ENCODE measurements at regions not wholly inside any gene's neighbourhood (a gene's known extent, or its start where the extent isn't known, plus 50 kb on each side); places are given as distances from the start of the nearest gene placed in this dataset.

DNA sequence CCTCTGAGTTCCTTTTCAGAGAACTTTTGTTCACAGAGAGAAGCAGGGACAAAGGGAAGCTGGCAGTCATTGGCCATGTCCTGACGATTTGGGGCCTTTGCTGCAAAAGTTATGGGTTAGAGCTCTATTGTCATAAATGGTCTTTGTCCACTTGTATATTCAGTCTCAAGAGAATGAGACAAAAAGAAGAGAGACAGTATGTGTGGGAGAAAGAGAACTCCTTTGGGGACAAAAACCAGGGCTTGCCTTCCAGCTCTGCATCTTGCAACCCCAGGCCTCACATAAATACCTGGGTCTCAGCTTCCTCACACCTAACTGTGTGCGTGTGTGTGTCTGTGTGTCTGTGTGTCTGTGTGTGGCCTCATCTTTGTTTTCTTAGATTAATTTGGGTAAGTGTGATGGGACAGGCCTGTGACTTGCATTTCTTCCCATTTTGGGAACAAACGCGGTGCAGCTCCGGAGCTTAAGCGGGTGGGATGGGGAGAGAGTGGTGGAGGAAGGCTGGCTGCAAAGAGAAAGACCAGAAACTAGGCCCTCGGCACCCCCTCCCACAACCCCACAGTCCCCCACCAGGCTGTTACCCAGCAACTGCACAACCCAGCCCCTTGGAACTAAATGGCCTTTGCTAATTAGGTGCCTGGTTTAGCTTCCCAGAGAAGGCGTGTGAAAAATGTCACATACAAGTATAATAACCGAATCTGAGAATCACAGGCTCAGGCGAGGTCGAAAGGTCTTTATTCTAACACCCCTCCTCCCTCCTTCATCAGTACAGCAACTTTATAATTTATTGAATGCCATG, 376.9 kb downstream of the CDK5RAP2 start:
- DNase-seq, result no peak

DNA sequence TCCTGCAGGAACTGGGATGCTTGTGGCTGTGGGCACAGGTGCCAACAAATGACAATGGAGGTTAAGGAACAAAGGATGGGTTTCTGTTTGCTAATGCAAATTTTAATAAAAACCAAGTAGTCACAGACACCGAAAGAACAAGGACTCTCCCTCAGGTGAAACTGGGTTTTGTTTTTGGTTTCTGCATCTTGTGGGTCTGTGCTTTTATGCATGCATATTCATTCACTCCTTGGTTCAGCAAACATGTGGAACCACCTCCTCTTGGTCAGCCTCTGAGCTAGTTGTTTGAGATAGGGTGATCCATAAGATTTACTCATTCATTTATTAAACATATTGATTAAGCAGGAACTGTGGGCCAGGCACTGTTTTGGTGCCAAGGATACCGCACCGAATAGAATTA, 381.9 kb downstream of the CDK5RAP2 start:
- no peak for DNase-seq

DNA sequence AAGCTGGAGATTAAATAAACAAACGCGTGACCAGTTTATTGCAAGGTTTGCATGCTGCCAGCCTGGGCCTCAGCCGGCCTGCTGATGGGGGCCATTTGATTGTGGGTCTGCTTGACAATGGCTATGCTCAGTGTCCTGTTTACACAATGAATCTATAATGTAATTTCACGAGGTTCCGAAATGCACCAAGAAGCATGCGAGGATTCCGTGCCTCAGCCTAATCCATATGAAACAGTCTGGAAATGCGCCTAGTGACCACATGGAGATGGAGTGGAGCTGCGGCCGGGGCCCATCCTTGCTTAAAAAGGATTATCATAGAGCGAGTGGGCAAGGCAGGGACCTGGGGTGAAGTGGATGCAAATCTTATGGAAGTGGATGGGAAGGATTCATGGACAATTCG, 382.4 kb downstream of the CDK5RAP2 start:
- DNase-seq, result peak; percentile 90

DNA sequence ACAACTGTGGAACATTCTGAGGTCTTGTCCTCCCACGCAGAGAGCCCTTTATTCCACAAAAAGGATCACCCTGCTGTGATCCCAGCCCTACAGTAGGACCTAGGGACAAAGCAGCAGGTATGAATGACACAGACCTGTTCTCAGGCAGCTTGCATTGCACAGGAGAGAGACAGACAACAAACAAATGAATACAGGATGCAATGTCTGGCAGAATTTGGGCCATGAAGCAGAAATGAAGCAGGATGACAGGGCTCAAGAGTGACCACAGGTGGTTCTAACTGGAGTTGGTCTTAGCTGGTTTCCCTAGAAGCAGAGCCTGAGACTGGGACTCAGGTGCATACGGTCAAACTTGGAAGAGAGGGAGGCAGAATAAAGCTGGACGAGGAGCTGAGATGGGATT, 388.8 kb downstream of the CDK5RAP2 start:
- no peak for DNase-seq

DNA sequence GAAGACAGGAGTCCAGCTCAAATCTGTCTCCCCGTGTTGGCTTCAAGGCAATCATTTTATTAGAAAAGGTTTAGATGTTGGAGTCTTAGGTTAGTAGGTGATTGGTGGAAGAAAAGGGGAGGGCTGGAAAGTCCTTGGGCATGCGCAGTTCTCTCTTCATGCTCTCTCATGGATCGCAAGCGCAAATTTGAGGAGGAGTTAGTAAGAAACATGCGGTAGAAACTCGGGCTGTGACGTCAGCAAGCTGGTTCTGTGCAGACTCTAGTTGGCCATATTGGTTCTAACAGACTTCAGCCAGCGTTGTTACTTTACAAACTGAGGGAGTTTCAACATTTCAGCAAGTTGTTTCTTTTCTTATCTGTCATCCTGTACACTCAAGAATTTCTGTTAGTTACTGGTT, 392.2 kb downstream of the CDK5RAP2 start:
- DNase-seq, result no peak

DNA sequence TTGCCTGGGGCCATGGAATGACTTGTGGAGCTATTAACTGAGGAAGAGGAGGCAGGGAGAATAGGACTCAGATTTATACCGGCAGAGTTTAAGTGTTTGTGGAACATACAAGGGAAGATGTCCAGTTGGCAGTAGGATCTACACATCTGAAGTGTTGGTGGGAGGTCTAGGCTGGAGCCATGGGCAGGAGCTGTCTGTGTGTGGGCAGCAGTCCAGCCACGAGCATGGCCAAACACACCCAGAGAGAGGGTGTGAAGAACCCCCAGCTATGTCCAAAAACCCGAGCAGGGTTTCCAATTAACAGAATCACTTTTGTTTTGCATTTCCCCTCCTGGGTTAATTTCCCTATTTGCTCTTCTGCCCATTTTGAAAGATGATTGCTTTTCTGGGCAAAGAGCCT, 393.7 kb downstream of the CDK5RAP2 start:
- no peak for DNase-seq

DNA sequence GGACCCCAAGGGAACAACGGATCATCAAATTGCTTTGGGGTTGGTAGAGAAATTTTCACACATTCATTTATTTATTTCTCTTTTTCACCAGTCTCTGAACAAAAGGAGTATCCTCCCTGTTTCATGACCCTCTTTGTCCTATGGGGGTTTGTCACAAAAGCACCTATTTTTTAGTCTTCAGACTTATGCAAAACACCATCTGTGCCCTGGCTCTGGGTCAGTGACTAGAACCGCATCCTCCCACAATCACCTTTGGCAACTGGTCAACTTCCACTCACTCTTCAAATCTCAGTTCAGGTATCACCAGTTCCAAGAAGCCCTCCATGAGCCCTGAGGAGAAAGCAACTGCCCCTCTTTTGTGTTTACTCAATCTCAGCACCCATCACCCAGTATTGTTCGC, 395.7 kb downstream of the CDK5RAP2 start:
- no peak for DNase-seq

DNA sequence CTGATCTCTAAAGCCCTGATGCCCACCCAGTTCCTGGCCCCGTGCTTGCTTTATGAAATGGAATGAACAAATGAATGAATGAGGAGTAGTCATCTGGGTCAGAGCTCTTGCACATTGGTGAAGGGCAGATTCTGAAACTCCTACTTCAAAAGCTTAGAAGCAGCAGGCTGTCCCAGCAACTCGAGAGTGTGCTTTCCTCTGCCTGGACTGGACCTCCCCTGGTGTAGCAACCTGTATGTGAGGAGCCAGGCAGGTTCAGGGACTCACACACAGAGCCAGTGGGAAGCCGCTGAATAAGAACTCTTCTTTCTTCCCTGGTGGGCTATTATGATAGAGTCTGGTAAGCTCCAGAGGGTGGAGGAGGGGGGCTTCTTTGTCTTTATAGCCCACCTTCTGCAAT, 396.4 kb downstream of the CDK5RAP2 start:
- no peak for DNase-seq

DNA sequence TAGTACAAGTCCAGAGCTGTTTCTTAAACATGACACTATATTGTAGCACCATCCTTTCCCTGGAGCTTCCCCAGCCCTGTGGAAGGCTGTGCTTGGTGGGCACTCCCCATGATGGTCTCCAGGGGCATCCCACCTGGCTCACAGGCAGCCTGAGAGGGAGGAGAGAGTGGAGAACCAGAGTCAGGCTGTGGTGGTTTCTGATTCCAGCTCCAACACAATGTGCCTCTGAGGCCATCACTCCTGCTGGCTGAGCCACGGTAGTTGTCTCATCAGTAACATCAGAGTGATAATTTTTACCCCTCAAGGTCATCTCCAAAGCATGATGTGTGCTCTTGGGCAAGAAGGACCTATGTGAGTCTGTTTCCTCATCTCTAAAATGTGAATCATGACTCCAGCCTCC, 398.0 kb downstream of the CDK5RAP2 start:
- DNase-seq, result no peak

DNA sequence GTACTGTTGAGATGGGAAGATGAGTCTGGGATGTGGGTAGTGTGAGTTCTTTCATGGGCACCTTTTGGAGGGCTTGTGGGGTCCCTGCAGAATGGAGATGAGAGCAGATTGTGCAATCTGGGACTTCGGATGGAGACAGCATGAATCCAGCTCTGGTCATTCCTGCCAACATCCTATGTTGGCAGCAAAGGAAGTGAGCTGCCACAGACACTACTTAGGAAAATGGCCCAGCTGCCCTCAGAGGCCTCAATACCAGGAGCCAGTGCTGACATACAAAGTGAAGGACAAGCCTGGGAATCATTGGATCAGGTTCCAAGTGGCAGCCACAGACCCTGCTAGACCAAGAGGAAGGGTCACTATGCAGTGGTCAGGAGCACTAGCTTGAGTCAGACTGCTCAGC, 402.8 kb downstream of the CDK5RAP2 start:
- no peak for DNase-seq

DNA sequence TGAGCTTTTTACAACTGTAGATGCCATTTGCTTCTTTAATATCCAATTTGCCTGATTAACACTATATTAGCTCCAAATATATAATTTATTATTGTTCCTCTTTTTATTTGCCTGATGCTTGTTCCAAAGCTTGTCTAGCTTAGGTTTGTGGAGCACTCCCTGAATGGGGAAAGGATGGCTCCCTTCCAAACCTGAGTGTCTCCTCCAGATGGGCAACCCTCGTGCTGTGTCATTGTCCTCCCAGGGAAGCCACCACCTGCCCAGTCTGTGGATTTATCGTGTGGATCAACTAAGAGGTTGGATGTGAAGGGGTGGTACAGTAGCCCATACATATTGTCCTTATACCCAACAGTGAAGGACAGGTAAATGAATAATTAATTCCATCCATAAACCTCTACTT, 404.9 kb downstream of the CDK5RAP2 start:
- DNase-seq, result no peak

DNA sequence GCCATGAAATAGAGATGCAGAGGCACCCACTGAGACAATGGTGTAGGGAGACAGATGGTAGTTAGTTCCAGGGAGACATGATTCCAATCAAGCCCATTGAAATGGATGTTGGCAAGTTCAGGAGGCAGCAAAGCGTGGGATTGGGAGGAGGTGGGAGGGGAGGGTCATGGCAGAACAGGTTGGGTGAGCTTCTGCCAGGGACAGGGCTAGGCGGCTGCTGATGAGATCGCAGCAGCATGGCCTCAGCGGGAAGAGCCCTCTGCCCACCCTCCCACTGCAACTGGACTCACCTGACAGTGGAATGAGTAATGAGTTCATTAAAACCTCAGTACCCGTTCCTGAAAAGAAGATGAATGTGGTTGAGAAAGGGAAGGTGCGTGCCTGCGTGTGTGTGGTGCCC, 418.2 kb downstream of the CDK5RAP2 start:
- peak; percentile 11 for DNase-seq

DNA sequence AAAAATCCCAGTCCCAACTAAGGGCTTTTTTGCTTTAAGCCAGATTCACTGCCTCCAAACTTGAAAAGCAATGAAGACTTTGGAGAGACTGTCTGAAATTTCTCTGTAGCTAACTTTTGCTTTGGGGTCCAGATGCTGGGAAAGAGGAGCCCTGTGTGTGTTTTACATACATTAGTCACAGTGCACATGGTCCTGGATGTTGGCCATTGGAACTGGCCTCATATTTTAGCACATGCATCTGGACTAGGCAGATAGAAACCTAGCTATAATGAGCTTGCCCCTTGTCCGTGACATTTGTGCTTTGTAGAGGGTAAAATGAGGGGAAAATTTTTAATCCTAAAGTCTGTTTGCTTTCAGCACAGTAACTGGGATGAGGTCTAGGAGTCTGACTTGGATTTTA, 421.7 kb downstream of the CDK5RAP2 start:
- no peak for DNase-seq

DNA sequence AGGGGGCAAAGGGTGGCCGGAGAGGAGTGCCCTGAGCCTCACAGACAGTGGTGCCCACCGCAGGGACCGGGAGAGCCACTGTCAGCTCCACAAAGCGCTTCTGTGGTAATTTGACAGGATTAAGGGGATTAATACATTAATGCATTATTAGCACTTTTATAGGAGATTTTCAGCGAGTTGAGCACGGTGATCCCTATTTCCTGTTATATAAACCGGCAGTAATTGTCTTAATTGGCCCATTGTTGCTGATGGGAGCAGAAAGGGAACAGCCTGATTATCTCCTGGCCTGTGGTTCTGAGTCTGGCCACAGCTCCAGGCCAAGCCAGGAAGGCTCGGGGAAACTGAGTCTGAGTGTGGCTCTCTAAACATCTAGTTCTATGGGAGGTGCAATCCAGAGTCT, 423.6 kb downstream of the CDK5RAP2 start:
- no peak for DNase-seq

DNA sequence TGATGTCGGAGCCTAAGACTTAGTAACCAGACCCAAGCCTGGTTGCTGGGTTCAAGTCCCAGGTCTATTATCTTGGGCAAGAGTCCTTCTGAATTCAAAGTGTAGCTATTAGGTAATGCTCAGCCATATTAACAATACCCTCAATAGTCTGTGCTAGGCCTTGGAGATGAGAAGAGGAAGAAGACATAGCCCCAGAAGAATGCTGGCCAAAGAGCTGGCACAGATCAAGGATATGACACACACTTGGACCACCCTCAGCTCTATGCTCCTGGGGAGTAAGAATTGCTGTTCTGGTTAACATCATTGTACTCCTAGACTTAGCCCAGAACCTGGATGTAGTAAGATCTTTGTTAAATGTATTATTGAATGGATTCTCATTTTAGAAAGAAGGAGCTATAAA, 426.7 kb downstream of the CDK5RAP2 start:
- DNase-seq, result no peak

DNA sequence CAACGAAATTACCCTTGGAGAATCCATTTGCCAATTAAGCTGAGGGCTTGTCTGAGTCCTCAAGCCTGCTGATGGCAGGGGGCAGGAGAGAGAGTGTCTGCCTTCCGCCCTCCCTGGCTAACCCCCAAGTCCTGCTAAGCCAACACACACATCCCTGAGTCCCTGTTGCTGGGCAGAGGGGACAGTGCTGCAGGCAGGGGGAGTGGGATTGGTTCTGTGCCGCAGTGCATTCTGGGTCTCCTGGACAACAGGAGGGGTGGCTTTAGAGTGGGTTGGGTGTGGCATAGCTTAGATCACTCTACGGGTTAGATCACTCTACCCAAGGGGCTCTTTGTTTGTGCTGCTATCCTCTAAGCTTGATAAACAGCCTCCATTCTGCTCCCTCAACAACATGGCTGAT, 427.7 kb downstream of the CDK5RAP2 start:
- peak; percentile 57 for DNase-seq

DNA sequence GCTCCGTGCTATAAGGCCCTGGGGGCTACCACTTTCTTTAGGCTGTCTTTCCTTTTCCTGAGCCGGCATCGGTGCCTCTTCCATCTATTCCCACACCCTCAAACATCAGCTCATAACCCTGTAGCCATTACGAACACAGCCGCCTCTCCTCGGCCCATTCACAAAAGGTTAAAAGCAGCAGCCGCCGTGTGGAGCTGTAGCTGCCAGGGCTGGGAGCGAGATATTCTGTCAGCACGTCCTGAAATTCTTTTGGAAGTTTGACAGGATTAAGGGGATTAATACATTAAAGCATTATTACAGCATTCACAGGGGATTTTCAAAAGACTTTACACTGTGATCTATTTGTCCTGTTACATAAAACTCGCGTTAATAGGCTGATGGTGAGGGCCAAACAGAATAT, 428.2 kb downstream of the CDK5RAP2 start:
- no peak for DNase-seq

DNA sequence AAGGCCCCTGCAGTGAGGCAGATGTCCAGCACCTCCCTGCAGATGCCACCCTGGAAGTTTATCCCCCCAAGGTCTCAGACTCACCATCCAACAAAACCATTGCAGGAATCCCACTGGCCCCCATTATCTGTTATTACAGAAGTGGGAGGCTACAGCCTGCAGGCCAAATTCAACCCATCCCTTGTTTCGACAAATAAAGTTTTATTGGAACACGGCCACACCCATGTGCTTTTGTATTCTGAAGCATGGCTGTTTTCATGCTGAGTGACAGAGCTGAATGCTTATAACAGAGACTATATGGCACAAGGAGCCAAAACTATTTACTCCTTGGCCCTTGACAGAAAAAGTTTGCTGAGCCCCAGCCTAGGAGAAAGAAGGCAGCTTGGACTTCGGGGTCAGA, 428.8 kb downstream of the CDK5RAP2 start:
- no peak for DNase-seq

DNA sequence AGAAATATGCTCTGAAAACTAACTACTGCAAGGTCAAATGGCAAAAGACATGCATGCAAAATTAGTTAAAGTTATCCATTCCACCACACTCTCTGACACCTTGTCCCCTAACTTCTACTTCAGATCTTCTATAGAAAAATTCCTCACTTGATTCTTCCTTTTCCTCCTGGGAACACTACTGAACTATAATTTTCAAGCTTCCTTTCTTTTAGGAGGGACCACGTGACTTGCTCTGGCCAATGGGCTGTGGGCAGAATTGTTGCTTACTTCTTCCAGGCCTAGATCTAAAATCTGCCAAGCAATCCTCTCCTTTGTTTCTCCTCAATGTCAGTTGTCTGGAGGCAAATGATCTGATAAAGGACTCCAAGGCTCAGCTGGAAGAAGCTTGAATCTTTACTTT, 441.0 kb downstream of the CDK5RAP2 start:
- no peak for DNase-seq

DNA sequence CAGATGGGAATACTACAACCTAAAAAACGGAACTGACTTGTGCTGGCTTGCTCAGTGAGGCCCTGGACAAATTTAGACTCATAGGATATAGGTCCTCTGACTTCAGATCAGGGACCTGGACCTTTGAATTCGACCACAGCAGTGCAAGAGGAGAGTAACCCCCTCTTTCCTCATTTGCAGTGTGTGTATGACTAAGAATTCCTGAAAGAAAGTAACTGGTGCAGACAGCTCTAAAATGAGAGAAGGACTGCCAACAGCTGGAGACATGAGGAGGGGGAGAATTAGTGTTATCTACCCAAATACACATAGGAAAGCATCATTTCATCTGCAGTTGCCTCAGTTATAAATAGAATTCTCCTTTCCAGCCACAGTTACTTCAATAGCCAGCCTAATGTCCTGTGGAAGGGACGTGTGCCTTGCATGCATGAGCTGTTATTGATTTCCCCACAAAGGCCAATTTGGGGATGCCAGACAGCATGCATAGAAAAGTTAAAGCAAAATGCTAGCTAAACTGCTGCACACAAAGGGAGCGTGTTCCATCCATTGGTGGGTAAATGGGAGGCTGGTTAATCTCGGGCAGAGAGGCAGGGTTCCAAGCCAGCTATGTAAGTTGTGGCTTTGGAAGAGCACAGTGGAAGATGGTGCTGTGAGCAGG, 442.7 kb downstream of the CDK5RAP2 start:
- DNase-seq, result no peak

DNA sequence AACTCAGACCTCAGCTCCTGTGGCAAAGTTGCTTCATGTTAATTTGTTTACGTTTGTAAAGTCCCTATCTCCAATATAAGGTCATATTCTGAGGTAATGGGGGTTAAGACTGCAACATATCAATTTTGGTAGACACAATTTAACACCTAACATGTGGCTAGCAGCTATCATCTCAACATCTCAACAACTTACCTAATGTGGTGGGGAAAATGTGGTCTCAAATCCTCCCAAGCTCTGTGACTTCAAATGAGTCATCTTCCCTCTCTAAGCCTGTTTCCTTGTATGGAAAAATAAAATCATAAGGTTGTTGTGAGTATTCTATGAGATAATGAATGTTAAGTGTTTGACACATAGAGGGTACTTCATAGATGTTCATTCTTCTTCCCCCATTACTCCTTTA, 443.3 kb downstream of the CDK5RAP2 start:
- DNase-seq, result no peak

DNA sequence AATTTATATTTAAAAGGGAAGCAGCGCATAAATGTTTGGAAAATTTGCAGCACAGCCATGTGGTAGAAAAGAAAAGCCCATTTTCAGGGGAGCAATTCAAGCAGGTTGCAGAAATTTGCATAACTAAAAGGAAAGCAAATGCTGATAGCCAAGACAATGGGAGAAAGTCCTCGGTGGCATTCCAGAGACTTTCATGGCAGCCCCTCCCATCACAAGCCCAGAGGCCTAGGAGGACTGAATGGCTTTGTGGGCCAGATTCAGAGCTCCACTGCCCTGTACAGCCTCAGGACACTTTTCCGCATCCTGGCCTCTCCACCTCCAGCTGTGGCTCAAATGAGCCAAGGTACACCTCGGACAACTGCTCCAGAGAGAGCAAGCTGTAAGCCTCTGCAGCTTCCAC, 462.9 kb downstream of the CDK5RAP2 start:
- no peak for DNase-seq

DNA sequence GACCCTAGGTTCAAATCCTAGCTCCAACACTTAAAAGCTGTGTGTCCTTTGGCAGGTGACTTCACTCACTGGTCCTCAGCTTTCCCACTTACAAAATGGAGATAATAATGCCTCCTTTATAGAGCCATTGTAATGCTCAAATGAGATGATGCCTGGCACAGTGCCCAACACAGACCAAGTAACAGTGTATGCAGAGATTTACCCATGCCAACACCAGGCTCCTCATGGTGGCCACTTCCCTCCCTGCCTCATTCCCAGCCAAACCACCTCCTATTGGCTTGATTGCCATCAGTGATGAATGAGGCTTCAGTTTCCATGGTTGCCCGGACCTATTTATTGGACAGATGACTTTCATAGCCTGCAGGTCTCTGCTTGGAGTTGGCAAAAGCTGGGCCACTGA, 469.4 kb downstream of the CDK5RAP2 start:
- no peak for DNase-seq

DNA sequence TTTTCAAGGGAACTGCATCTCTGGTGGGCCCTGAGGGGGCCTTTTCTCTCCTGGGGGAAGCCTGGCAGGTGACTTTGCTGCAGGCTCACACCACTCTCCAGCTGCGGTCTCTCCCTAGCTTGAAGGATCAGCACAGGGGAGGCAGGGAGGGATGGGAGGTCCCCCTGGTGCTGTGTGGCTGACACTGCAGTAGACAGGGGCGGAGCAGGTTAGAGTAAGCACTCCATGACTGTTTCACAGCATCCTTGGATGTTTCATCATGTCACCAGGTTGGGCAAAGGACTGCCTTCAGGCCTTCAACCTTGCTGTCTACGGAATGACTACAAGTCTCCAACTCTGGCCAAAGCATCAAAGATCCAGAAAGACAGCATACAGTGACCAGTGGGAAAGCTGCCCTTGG, 470.7 kb downstream of the CDK5RAP2 start:
- DNase-seq, result peak; percentile 17

DNA sequence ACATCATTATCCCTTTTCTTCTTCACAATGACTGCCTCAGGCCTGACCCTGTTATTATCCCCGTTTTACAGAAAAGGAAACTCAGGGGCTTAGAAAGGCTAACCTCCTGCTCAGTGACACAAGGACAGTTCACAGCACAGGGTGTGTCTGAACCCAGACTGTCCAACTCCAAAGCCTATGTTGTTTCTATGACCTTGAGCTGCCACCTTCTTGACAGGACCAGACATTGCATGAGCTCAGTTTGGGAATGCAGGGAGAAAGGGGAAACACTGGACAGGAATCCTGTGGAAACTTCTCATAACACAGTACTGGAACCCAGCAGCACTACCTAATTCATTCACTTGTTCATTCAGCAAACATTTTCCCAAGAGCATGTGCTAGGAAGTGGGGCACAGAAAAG, 472.8 kb downstream of the CDK5RAP2 start:
- DNase-seq, result no peak
